ENCODE measurements at regions not wholly inside any gene's neighbourhood (a gene's known extent, or its start where the extent isn't known, plus 50 kb on each side); places are given as distances from the start of the nearest gene placed in this dataset.
"Not testable (repeated sequence)": the region's sequence is repeated elsewhere in the genome, so short reads cannot be mapped to it uniquely, and the experiment has no call there.

GRCh38 chr4:79217025-79217424 lies 108.8 kb downstream of the NAA11 start:
- DNase-seq (ENCODE audit: low read depth), result no peak

- DNase-seq (ENCODE audit: low read depth), result no peak
Measured at GRCh38 chr4:79213702-79214101, 112.2 kb downstream of the NAA11 start.

- no peak for DNase-seq (ENCODE audit: low read depth)
Measured at GRCh38 chr4:79213010-79213409, 112.9 kb downstream of the NAA11 start.

- no peak for DNase-seq (ENCODE audit: low read depth)
Measured at GRCh38 chr4:79212311-79212710, 113.5 kb downstream of the NAA11 start.

GRCh38 chr4:79211490-79211889 lies 114.4 kb downstream of the NAA11 start:
- no peak for DNase-seq (ENCODE audit: low read depth)

- DNase-seq (ENCODE audit: low read depth), result no peak
Measured at GRCh38 chr4:79210636-79211049, 115.2 kb downstream of the NAA11 start.

- DNase-seq (ENCODE audit: low read depth), result no peak
Measured at GRCh38 chr4:79209822-79210635, 115.8 kb downstream of the NAA11 start.

GRCh38 chr4:79209081-79209480 lies 116.8 kb downstream of the NAA11 start:
- no peak for DNase-seq (ENCODE audit: low read depth)

- DNase-seq (ENCODE audit: low read depth), result no peak
Measured at GRCh38 chr4:79207281-79207680, 118.6 kb downstream of the NAA11 start.

GRCh38 chr4:79206660-79207059 lies 119.2 kb downstream of the NAA11 start:
- no peak for DNase-seq (ENCODE audit: low read depth)

GRCh38 chr4:79205121-79205520 lies 120.7 kb downstream of the NAA11 start:
- DNase-seq (ENCODE audit: low read depth), result no peak

GRCh38 chr4:79201971-79202370 lies 123.9 kb downstream of the NAA11 start:
- DNase-seq (ENCODE audit: low read depth), result no peak

GRCh38 chr4:79199743-79200142 lies 126.1 kb downstream of the NAA11 start:
- no peak for DNase-seq (ENCODE audit: low read depth)

GRCh38 chr4:79198951-79199587 lies 126.8 kb downstream of the NAA11 start:
- no peak for DNase-seq (ENCODE audit: low read depth)

GRCh38 chr4:79197275-79198009 lies 128.4 kb downstream of the NAA11 start:
- DNase-seq (ENCODE audit: low read depth), result no peak

GRCh38 chr4:79191292-79191691 lies 134.6 kb downstream of the NAA11 start:
- DNase-seq (ENCODE audit: low read depth), result not testable (repeated sequence)

GRCh38 chr4:79185526-79186045 lies 140.3 kb downstream of the NAA11 start:
- DNase-seq (ENCODE audit: low read depth), result no peak

- no peak for DNase-seq (ENCODE audit: low read depth)
Measured at GRCh38 chr4:79184476-79184875, 141.4 kb downstream of the NAA11 start.

GRCh38 chr4:79182209-79182608 lies 143.7 kb downstream of the NAA11 start:
- DNase-seq (ENCODE audit: low read depth), result no peak

GRCh38 chr4:79181190-79181589 lies 144.7 kb downstream of the NAA11 start:
- DNase-seq (ENCODE audit: low read depth), result no peak

- DNase-seq (ENCODE audit: low read depth), result no peak
Measured at GRCh38 chr4:79178760-79179159, 147.1 kb downstream of the NAA11 start.

GRCh38 chr4:79177388-79177787 lies 148.5 kb downstream of the NAA11 start:
- no peak for DNase-seq (ENCODE audit: low read depth)

- DNase-seq (ENCODE audit: low read depth), result no peak
Measured at GRCh38 chr4:79176351-79176750, 149.5 kb downstream of the NAA11 start.
